Dermis blood vessel endothelial cell (primary cell): ENCODE measurements at regions not wholly inside any gene's neighbourhood (a gene's known extent, or its start where the extent isn't known, plus 50 kb on each side); places are given as distances from the start of the nearest gene placed in this dataset.
A peak's percentile ranks its signal among the peaks of the same experiment; 100 is the strongest.
"Not testable (repeated sequence)": the region's sequence is repeated elsewhere in the genome, so short reads cannot be mapped to it uniquely, and the experiment has no call there.

Experiments used
- DNase-seq: peaks from one replicate; pipeline ENCODE4 v3.0.0; 2010

- not testable (repeated sequence) for DNase-seq
These were observed 76.9 kb upstream of the HNRNPA1L2 start for GRCh38 chr13:52565324-52565723.

GRCh38 chr13:52569904-52570602 is 72.2 kb upstream of the HNRNPA1L2 start:
- DNase-seq = peak; percentile 20

DNA sequence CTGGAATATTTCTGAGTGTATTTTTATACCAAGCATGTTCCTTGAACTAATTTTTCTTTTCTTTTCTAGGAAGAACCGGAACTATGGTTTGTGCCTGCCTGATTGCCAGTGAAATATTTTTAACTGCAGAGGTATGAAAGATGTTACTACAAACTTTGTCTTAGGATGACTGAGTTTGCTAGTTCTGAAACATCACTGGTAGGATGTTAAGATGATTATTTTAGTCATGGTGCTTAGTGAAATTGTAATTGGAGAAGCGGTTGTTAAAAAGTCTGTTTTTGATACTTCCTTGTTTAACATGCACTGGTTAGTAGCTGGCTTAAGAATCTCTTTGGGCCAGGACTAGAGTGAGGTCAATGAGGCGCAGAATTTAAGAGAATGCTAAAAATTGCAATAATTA is 71.1 kb upstream of the HNRNPA1L2 start:
- DNase-seq = not testable (repeated sequence)

DNA sequence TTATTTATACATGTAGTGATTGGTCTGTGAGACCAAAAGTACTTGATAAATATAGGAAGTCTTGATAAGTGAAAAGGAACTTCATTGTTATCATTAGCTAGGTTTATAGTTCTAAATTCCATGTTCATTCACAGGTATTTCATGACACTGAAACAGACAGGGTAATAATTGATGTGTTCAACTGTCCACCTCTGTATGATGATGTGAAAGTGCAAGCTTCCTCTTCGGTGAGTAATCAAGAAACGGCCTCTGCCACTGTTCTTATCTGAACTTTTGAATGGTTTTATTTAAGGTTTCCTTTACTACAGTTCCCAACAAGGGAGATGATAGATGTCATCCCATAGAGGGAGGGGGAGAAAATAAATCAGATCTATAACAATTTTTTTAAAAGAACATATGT is 59.3 kb upstream of the HNRNPA1L2 start:
- not testable (repeated sequence) for DNase-seq
